Glomerular visceral epithelial cell (primary cell): ENCODE measurements at regions not wholly inside any gene's neighbourhood (a gene's known extent, or its start where the extent isn't known, plus 50 kb on each side); places are given as distances from the start of the nearest gene placed in this dataset.
A peak's percentile ranks its signal among the peaks of the same experiment; 100 is the strongest.
"Not testable (repeated sequence)": the region's sequence is repeated elsewhere in the genome, so short reads cannot be mapped to it uniquely, and the experiment has no call there.

Experiments
- DNase-seq: peaks from one replicate; pipeline ENCODE4 v3.0.0-alpha.2; 2016; ENCODE audit errors: extremely low spot score

DNA sequence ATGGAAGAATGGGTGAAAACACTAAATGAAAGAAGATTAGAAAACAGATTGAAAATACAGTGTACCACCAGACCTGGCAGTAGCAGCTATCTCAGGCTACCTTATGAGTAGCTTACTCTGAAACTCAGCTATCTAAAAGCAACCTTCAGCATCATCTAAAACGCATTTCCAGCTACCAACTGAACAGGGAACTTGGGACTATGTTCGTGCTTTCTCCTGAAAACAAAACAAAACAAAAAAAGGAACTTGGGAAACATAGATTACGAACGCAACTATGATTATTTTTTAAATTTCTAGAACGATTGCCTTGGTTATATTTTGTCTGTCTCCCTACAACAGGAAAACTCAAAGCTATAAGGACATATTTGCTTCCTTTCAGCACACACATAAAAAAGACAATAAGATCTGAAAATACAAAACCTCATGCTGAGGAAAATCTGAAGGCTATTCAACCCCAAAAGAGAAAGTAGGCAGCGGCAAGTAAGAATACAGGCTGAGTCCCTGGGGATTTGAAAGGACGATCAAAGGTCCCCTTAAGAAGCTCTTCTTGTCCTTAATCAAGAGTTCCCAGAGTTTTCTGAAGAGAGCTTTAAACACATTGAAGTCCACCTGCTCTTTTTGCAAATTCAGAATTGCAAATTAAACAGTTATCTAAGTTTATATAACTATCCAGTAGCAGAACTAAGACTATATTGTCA is 53.4 kb downstream of the OR2K2 start:
- no peak for DNase-seq

DNA sequence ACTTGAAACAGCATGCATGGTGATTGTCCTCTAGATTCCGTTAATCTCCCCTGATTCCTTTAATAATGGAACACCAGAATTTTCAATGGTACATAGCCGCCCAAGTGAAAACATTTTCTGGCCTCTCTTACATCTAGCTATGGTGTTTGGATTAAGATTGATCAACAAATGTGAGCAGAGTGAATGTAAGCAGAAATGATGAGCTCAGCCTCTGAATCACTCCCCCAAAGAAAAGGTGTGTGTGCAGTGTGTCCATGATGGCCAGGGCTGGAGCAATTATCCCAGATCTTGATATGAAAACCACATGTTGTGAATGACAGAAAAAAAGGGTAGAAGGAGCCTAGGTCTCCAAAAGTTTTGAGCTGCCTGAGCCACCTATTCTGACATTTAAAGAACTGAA is 55.3 kb downstream of the OR2K2 start:
- DNase-seq: no peak

DNA sequence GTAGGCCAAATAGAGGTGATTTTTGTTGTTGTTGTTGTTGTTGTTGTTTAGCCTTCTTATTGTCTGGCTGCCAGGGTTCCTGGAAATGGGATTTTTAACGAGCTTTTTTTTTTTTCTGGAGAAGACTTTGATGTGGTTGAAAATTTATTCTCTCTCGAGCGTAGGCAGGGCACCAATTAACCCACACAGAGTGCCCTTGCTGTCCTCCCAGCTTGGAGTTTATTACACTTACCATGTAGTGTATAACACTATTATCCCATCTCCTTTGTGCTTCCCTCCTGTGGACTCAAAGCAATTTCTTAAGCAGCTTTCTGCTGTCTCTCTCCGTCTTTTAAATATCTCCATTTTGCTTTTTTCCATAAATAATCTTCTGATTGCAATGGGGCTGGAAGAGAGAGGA is 57.4 kb downstream of the OR2K2 start:
- DNase-seq: no peak

DNA sequence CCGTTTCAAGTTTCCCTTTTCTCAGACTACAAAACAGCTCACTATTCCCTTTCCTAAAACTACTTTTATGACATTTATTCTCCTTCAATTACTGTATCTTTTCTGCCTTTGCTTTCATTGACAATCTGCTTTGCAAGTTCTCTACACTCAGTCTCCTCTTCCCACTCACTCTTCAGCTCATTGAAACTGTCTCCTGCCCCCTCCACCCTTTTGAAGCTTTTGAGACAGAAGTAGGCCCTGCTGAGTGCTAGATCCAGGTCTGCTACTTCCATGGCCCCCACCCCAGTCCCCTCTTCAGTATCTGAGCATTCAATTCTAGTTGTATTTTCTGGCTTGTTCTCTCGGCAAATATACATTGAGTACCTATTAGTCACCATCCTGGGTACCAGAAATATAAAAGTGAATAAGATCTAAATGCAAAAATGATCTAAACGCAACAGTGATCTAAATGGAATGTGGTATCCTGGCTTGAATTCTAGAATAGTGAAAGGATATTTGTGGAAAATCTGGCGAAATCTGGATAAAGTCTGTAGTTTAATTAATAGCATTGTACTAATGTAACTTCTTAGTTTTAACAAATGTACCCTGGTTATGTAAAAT is 58.4 kb downstream of the OR2K2 start:
- DNase-seq: no peak

DNA sequence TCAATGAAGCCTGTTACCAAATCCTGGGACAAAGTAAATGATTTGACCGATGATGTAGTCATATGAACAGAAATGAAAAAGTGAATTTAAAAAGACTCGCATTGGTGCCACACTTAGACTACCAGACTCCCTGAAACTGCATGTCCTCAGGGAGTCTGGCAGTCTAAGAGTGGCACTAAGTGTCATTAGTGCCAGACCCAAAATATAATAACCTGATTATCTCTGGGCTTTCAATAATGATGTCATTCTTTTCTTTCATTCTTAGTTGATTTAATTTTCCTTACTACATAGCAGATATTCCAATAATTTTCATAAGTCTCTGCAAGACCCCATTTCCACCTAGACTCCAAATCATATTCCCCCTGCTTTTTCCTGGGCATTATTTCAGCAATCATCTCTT is 59.0 kb downstream of the OR2K2 start:
- DNase-seq: no peak

DNA sequence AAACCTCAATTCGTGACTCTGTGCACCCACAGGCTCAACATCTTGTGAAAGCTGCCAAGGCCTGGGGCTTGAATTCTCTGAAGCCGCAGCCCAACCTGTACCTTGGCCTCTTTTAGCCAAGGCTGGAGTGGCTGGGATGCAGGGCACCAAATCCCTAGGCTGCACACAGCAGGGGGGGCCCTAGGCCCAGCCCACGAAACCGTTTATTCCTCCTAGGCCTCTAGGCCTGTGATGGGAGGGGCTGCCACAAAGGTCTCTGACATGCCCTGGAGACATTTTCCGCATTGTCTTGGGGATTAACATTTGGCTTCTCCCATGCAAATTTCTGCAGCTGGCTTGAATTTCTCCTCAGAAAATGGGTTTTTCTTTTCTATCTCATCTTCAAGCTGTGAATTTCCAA is 64.0 kb downstream of the OR2K2 start:
- DNase-seq: not testable (repeated sequence)

DNA sequence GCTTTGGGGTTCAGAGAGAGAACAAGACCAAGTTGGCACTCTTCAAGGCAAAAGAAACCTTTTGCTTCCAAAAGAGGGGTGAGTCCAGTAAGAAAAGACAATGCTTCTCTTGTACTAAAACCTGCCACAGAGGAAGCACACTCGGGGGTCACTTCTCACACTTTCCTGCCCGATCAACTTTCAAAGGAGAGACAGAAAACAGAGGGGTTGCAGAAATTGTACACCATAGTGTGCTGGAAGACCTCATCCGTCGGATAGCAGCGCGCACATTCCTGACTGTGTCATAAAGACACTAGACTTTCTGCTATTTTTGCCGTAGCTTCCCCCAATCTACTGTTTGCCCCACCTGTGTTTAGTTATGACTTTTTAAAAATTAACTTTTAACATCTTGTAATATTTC is 66.9 kb downstream of the OR2K2 start:
- DNase-seq: no peak

DNA sequence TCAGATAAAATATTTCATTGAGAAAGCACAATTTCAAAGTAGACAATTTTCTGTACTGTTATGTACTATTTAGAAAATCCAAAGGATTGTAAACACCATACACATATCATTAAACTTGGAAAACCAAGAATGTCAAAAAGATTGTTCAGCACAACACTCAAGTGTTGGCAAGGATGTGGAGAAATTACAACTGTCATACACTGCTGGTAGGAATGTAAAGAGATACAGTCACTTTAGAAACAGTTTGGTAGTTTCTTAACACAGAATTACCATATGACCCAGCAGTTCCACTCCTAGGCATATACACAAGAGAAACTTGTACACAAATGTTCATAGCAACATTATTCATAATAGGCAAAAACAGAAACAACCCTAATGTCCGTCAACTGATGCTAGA is 71.2 kb downstream of the OR2K2 start:
- no peak for DNase-seq

DNA sequence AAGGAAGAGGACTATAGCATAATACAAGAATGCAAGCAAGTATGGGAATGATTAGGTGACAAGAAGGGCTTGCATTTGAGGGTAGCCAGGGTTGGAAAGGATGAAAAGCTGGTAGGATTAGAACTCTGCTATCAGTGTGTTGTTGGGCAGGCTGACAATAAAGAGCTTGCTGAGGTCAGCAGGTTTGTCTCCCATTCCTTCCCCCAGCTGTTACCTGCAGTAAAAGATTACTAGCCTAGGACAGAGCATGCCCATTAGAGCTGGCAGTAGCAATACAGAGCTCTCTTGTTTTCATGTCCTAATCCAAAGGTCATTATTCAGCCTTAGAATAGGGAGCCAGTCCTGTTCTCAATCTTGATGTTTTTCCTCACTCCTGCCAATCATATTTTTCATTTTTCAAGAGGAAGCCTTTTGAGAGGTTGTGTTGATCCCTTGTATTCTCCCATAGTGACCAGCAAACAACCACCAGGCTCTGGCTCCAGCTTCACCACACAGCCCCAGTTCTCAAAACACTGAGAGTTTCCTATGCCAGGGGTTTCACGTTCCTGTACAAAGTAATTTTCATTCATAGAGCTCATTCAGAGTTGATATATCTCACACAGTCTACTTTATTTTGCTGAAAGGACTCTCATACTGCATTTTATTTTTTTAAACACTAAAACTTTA is 71.7 kb downstream of the OR2K2 start:
- no peak for DNase-seq

DNA sequence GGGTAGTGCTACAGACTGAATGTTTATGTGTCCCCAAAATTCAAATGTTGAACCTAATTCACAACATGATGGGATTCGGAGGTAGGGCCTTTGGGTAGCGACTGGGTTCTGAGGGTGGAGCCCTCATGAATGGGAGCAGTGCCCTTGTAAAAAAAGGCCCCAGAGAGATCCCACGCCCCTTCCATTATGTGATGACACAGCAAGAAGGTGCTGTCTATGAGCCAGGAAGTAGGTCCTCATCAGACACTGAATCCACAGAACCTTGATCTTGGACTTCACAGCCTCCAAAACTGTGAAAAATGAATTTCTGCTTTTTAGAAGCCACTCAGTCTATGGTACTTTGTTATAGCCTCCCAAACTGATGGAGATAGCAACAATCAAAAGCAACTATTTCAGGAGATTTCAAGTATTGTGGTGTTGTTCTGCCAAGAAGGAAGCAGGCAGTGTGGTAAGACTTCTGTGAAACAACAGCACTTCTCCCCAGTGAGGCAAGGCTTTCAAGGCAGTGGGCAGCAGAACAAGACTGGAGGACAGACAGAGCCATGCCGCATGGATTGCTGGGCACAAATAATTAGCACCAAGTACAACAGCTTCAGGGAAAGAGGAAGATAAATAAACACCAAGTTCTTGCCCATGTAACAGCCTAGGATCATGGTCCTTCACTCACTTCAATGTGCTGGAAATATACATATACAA is 76.1 kb downstream of the OR2K2 start:
- no peak for DNase-seq

DNA sequence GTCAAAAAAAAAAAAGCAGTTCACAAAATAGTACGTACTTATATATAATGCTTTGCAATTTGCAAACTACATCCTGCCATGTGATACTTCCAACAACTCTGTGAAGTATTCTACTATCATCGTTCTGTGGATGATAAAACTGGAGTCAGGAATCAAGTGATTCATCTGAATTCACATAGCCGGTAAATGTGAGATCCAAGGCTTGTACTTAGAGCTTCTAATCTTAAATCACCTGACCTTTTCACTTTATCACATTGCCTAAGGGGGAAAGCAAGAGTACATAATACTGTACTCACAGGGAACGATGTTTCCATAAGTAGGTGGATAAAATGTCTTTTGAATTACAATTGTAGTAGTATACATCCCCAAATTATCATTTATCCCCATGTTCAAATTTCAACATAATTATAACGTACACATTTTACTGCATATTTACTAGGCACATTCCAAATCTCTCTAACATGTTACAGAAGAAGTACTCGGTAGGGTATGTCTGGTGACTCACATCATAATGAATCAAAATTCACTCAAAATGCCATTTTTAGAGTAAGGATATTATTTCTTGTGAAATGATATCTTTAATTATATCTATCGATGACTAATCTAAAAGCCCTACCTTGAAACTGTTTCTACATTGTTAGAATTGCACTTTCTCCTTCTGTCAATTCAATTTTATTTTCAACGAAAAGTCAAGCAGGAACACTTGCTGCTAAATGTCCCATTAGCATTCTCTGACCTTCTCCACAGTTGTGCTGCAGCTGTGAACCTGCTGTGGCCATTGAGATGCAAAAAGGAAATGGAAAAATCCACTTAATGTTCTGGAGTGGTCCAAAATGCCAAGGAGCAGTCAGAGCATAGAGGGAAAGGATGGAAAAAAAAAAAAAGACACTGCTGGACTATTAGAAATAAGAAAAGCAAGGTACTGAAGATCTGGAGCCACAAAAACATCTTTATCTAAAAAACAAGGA is 78.9 kb downstream of the OR2K2 start:
- DNase-seq: no peak

DNA sequence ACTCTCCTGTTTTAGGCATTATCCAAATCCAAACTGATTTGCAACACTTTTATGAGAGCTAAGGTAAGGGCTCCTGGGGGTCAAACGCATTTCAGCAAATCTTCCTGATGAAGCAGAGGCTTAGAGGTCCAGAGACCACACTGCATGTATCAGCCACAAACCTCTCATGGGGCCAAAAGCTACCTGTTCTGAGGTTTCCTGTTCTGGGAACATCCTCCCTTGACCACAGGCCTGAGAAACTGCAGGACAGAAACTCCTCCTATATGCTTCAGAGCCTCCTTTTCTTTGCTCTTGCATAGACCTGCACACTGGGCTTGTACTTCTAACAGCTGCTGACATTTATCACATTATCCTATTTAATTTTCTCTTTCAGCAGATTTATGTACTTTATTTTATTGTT is 92.6 kb downstream of the OR2K2 start:
- no peak for DNase-seq

DNA sequence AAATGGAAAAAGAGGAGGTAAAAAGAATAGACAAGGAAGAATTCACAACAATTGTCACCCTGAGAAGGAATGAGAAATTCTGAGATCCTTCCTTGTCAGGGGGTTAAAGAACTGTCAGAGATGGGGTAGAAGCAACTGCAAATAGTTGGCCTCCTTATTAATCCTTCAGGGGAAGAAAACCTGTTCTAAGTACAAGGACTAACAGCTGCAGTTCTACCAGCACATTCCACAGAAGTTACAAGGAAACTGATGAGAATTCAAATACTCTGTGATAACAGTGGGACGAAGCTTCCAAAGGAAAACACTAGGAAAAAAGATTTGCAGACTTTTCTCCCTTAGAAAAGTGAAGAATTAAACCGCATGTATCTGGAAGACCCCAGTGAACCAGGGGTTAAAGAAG is 93.7 kb downstream of the OR2K2 start:
- no peak for DNase-seq

DNA sequence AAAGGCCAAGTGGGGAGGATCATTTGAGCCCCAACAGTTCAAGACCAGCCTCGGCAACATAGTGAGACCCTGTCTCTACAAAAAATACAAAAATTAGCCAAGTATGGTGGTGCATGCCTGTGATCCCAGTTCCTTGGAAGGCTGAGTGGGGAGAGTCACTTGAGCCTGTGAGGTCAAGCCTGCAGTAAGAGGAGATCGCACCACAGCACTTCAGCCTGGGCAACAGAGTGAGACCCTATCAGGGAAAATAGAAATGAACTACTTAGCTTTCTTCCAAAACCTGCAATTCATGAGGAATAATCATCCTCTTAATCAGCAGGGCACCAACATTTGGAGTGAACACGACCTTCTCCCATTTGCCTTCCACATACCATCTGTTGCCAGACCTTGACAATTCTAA is 96.1 kb downstream of the OR2K2 start:
- no peak for DNase-seq

DNA sequence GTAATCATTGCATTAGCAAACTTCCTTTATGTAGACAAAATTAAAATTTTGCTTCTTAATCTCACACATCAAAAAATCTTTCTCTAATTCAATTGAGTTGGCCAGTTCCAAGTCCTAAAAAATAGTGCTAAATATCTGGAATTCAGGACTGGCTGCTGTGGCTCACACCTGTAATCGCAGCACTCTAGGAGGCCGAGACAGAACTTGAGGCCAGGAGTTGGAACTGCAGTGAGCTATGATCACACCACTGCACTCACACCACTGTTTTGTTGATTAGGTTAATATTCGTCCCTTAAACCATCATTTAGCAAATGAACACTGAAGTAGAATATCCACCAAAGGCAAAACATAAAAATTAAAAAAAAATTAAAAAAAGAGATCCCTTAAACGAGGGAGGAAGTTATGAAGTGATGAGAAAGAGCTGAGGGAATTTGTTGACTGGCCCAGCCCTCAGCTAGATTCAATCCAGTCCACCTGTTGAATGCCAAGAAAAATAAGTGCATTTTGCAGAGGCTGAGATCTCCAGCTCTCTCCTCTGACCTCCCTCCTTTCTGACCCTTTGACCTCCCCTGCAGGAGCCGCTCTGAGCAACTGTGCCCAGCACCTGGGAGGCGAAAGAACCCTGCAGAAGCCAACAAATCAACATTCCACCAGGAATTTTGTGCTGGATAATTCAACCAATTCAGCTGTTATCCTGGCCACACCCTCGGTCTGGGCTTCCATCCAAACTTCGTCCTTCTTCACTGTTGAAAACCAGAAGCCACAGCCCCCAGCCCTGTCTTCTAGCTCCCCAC is 96.8 kb downstream of the OR2K2 start:
- DNase-seq: no peak

DNA sequence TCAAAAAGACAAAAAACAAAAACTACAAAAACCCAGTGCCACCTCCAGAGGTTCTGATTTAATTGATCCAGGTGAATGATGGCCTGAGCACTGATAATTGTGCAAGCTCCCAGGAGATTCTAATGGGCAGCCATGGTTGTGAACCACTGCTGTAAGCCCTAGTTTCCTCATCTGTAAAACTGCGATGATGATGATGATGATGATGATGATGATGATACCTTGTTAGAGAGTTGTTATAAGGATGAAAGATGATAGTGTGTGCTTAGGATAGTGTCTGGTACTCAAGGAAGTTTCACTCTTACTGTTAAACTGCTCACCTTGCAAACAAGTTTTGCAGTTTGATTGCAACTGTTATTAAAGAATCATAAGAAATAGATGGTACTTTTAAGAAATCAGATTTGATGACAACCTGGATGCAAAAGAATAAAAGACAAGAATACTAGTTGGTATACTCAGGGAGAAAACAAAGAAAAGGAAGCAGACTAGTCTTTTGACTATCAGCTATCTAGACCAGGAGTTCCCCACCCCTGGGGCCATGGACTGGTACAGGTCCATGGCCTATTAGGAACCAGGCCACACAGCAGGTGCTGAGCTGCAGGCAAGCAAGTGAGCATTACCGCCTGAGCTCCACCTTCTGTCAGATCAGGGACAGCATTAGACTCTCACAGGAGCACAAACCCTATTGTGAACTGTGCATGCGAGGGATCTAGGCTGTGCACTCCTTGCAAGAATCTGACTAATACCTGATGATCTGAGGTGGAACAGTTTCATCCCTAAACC is 98.0 kb downstream of the OR2K2 start:
- no peak for DNase-seq

DNA sequence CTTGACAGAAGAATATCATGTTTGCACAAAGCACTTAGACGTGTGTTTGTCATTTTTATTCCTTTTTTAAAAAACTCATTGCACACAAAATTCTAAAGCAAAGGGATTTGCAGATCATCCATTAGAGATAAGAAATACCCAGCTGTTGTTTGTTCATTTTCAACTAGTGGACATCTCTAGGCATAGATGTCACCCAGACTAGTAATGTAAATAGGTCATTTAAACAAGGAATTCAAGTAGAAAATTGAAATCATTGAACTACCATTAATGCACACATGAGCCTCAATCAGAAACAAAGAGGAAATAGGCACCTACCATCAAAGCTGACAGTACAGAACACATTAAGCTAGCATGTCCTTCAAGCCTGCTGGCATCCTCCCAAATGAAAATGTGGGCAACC is 107.3 kb downstream of the OR2K2 start:
- DNase-seq: no peak

DNA sequence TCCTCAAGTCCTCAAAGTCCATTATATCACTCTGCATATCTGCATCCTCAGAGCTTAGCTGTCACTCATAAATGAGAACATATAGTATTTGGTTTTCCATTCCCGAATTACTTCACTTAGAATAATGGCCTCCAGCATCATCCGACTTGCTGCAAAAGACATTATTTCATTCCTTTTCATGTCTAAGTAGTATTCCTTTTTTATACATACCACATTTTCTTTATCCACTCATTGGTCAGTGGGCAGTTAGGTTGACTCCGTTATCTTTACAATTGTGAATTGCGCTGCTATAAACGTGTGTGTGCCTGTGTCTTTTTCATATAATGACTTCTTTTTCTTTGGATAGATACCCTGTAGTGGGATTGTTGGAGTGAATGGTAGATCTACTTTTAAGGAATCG is 117.2 kb downstream of the OR2K2 start:
- no peak for DNase-seq

DNA sequence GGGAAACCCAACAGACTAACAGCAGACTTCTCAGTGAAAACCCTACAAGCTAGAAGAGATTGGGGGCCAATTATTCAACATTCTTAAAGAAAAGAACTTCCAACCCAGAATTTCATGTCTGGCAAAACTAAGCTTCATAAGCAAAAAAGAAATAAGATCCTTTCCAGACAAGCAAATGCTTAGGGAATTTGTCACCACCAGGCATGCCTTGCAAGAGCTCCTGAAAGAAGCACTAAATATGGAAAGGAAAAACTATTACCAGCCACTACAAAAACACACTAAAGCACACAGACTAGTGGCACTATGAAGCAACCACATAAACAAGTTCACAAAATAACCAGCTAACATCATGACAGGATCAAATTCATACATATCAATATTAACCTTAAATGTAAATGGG is 131.1 kb downstream of the OR2K2 start:
- DNase-seq: no peak

DNA sequence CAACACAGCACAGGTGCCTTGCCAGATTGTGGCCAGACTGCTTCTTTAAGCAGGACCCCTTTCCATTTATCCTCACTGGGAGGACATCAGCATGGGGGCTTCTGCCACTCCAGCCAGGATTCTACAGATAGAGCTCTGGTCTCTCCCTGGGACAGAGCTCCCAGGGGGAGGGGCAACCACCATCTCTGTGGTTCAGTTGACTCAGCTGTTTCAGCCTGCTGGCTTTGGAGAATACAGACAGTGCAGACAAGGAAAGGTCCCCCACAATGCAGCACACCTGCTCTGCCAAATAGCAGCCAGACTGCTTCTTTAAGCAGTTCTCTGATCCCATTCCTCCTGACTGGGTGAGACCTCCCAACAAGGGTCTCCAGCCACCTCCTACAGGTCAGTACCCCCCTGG is 132.8 kb downstream of the OR2K2 start:
- peak; percentile 23 for DNase-seq
